HEK293T (cell line): ENCODE measurements at regions not wholly inside any gene's neighbourhood (a gene's known extent, or its start where the extent isn't known, plus 50 kb on each side); places are given as distances from the start of the nearest gene placed in this dataset.

ENCODE experiments used
- CTCF ChIA-PET: fragments of 350-600 bp; formaldehyde crosslinking; extraction: SDS; loops from one replicate; lab custom pipeline; 2021; ENCODE audit warnings: antibody characterized with exemption, inconsistent platforms; lab: Yijun Ruan, JAX
- POLR2A ChIA-PET: fragments of 350-600 bp; formaldehyde crosslinking; extraction: SDS; loops from one replicate; lab custom pipeline; 2020; ENCODE audit warnings: antibody characterized with exemption, inconsistent platforms; lab: Yijun Ruan, JAX
- DNase-seq: peaks from one replicate; pipeline ENCODE4 v3.0.0; 2012; ENCODE audit warnings: mixed read lengths; ENCODE audit errors: extremely low spot score
- ARNT ChIP-seq: fragments of 450-650 bp; IDR thresholded peaks from 2 replicates; pipeline ENCODE4 v1.6.1; 2017; ENCODE audit warnings: mild to moderate bottlenecking
- BHLHE40 ChIP-seq: fragments of 450-650 bp; IDR thresholded peaks from 2 replicates; pipeline ENCODE4 v1.6.1; 2016; ENCODE audit warnings: mild to moderate bottlenecking, moderate library complexity, borderline replicate concordance
- CTBP1 ChIP-seq: fragments of 450-650 bp; IDR thresholded peaks from 2 replicates; pipeline ENCODE4 v1.6.1; 2016; ENCODE audit warnings: borderline replicate concordance
- ELF4 ChIP-seq: fragments of 450-650 bp; IDR thresholded peaks from 2 replicates; pipeline ENCODE4 v1.6.1; 2017; ENCODE audit warnings: antibody characterized with exemption
- FOXA1 ChIP-seq: fragments of 450-650 bp; IDR thresholded peaks from 2 replicates; pipeline ENCODE4 v1.6.1; 2016; ENCODE audit warnings: mild to moderate bottlenecking
- FOXK2 ChIP-seq: fragments of 450-650 bp; IDR thresholded peaks from 2 replicates; pipeline ENCODE4 v1.6.1; 2016; ENCODE audit warnings: mild to moderate bottlenecking
- FOXM1 ChIP-seq: fragments of 450-650 bp; IDR thresholded peaks from 2 replicates; pipeline ENCODE4 v1.6.1; 2017; ENCODE audit warnings: mild to moderate bottlenecking, borderline replicate concordance
- HDGF ChIP-seq: fragments of 450-650 bp; IDR thresholded peaks from 2 replicates; pipeline ENCODE4 v1.6.1; 2017; ENCODE audit warnings: antibody characterized with exemption, borderline replicate concordance
- L3MBTL2 ChIP-seq: fragments of 450-650 bp; conservative IDR thresholded peaks from 2 replicates; pipeline ENCODE4 v1.6.1; 2016; ENCODE audit warnings: mild to moderate bottlenecking
- LEF1 ChIP-seq: fragments of 450-650 bp; IDR thresholded peaks from 2 replicates; pipeline ENCODE4 v1.6.1; 2017; ENCODE audit warnings: mild to moderate bottlenecking, borderline replicate concordance
- NFRKB ChIP-seq: fragments of 450-650 bp; IDR thresholded peaks from 2 replicates; pipeline ENCODE4 v1.6.1; 2016; ENCODE audit warnings: mild to moderate bottlenecking, moderate library complexity
- SP1 ChIP-seq: fragments of 450-650 bp; IDR thresholded peaks from 2 replicates; pipeline ENCODE4 v1.6.1; 2017
- SUZ12 ChIP-seq: fragments of 450-650 bp; IDR thresholded peaks from 2 replicates; pipeline ENCODE4 v1.6.1; 2016; ENCODE audit warnings: mild to moderate bottlenecking
- TARDBP ChIP-seq: fragments of 450-650 bp; IDR thresholded peaks from 2 replicates; pipeline ENCODE4 v1.6.1; 2016
- ZNF384 ChIP-seq: fragments of 450-650 bp; IDR thresholded peaks from 2 replicates; pipeline ENCODE4 v1.6.1; 2016
- TF ChIP-seq, protein P1 (sequence below): fragments of 450-650 bp; IDR thresholded peaks from 2 replicates; pipeline ENCODE4 v1.6.1; 2016

- TF ChIP-seq ZNF384: no peak
- TF ChIP-seq ELF4: no peak
- TF ChIP-seq SUZ12: no peak
- TF ChIP-seq BHLHE40: no peak
- no peak for TF ChIP-seq L3MBTL2
- no peak for TF ChIP-seq ARNT
- no peak for TF ChIP-seq LEF1
- no peak for TF ChIP-seq FOXK2
- no peak for TF ChIP-seq FOXM1
- CTCF ChIA-PET: no interaction called here
- DNase-seq: no peak
- POLR2A ChIA-PET: no interaction called here
Measured at GRCh38 chr9:113709721-113710120, 166.4 kb upstream of the ZNF618 start.

DNA sequence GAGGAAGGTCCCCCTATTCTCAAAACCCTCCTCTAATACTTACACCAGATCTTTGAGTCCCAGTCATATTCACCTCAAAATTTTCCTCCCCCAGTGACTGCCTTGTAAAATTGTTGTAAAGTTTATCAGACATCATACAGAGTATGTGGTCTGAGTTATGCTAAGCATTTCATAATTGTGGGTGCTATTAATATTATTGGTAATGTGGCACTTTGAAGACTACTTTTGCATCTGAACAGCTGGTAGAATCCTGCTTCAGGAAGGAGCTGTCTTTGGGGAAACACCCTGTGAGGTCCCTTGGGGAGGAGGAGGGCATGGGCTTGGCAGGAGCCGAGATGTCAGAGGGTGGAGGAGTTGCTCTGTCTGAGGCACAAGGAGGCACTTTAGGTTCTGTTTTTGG is 164.9 kb upstream of the ZNF618 start:
- CTCF ChIA-PET: no interaction called here
- DNase-seq: no peak
- TF ChIP-seq HDGF (no peak), FOXK2 (no peak), SP1 (no peak), SUZ12 (no peak), ZNF384 (no peak), NFRKB (no peak), BHLHE40 (no peak), FOXM1 (no peak), LEF1 (no peak)
- TF ChIP-seq, protein P1, sequence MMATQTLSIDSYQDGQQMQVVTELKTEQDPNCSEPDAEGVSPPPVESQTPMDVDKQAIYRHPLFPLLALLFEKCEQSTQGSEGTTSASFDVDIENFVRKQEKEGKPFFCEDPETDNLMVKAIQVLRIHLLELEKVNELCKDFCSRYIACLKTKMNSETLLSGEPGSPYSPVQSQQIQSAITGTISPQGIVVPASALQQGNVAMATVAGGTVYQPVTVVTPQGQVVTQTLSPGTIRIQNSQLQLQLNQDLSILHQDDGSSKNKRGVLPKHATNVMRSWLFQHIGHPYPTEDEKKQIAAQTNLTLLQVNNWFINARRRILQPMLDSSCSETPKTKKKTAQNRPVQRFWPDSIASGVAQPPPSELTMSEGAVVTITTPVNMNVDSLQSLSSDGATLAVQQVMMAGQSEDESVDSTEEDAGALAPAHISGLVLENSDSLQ: no peak
- POLR2A ChIA-PET: no interaction called here

DNA sequence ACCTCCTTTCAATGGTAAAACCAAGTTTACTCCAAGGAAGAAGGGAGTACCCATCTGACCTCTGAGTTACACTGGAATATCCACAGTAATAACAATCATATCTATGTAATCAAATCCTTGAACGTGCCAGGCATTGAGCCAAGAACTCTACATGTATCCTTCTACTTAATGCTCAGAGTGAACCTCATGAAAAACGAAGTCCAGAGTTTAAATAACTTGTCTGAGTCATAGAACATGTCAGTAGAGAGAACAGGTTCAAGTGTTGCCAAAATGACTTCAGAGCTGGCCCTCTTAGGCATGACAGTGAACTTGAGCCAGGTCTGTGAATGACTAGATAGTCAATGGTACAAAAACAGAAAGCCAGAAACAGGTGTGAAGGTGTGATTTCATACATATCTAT is 164.1 kb upstream of the ZNF618 start:
- TF ChIP-seq FOXK2 (no peak), L3MBTL2 (no peak), LEF1 (no peak), FOXA1 (no peak), SP1 (no peak)
- POLR2A ChIA-PET: no interaction called here
- DNase-seq: no peak
- CTCF ChIA-PET: no interaction called here

GRCh38 chr9:113715086-113715485 is 161.0 kb upstream of the ZNF618 start:
- CTCF ChIA-PET: interaction anchor here (0.5 kb wide), 1 partner anchor 318 kb away, joined by 3 read pairs; no protein-coding TSS in a partner anchor
- TF ChIP-seq L3MBTL2 (no peak), ELF4 (no peak), LEF1 (no peak), TARDBP (no peak), BHLHE40 (no peak), FOXK2 (no peak), ARNT (no peak), ZNF384 (no peak), FOXM1 (no peak), HDGF (no peak), CTBP1 (no peak), NFRKB (no peak), SUZ12 (no peak), SP1 (no peak)
- TF ChIP-seq, protein P1: no peak
- POLR2A ChIA-PET: no interaction called here
- no peak for DNase-seq

DNA sequence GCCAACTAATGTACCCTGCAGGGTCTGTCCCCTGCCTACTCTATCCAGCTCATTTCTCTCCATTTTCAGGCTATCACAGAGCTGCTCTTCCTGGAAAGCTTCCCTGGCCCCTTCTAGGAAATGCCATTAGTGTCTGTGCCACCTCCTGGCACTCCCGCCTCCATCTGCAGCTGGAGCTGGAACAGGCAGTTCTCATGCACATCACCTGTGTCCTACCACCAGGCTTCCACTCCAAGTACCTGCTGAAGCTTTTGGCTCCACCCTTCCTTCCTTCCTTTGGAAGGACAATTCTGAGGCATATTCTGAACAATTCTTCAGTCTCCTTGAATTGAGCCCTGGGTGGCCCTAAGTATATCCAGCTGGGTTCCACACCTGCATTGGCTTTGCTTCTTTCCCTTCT is 156.2 kb upstream of the ZNF618 start:
- TF ChIP-seq ZNF384 (no peak), SP1 (no peak), NFRKB (no peak), CTBP1 (no peak), SUZ12 (no peak), BHLHE40 (no peak), HDGF (no peak), ELF4 (no peak), LEF1 (no peak), L3MBTL2 (no peak), FOXM1 (no peak), TARDBP (no peak), FOXA1 (no peak), FOXK2 (no peak), ARNT (no peak)
- TF ChIP-seq, protein P1: no peak
- CTCF ChIA-PET: no interaction called here
- POLR2A ChIA-PET: no interaction called here
- DNase-seq: no peak

GRCh38 chr9:113720495-113720894 is 155.6 kb upstream of the ZNF618 start:
- no peak for TF ChIP-seq SUZ12
- TF ChIP-seq FOXK2: no peak
- TF ChIP-seq BHLHE40: no peak
- TF ChIP-seq, protein P1: no peak
- no peak for TF ChIP-seq NFRKB
- no peak for TF ChIP-seq TARDBP
- TF ChIP-seq FOXA1: no peak
- no peak for TF ChIP-seq ZNF384
- TF ChIP-seq CTBP1: no peak
- no peak for TF ChIP-seq ARNT
- TF ChIP-seq ELF4: no peak
- no peak for TF ChIP-seq L3MBTL2
- TF ChIP-seq SP1: no peak
- no peak for TF ChIP-seq HDGF
- no peak for TF ChIP-seq LEF1
- no peak for DNase-seq
- CTCF ChIA-PET: no interaction called here
- POLR2A ChIA-PET: no interaction called here
